ENCODE measurements at regions not wholly inside any gene's neighbourhood (a gene's known extent, or its start where the extent isn't known, plus 50 kb on each side); places are given as distances from the start of the nearest gene placed in this dataset.

DNA sequence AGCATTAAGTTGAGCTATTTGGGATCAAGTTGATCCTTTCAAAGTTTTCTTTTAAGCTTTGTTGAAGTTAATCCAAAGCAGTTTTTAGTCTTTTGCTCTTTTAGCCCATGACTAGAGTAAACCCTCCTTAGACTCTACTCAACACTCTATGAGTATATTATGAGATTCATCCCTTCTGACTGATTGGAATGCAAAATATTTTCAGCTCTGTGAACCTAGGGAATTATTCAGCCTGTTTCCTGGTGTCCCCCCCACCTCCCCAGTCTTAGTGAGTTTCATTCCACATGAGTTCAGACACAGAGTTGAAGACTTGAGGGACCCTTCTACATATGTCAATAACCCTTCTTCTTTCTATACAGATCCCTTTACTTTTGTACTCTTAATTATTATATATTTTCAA is 413.7 kb downstream of the RFPL4B start:
- TF ChIP-seq, protein P1, sequence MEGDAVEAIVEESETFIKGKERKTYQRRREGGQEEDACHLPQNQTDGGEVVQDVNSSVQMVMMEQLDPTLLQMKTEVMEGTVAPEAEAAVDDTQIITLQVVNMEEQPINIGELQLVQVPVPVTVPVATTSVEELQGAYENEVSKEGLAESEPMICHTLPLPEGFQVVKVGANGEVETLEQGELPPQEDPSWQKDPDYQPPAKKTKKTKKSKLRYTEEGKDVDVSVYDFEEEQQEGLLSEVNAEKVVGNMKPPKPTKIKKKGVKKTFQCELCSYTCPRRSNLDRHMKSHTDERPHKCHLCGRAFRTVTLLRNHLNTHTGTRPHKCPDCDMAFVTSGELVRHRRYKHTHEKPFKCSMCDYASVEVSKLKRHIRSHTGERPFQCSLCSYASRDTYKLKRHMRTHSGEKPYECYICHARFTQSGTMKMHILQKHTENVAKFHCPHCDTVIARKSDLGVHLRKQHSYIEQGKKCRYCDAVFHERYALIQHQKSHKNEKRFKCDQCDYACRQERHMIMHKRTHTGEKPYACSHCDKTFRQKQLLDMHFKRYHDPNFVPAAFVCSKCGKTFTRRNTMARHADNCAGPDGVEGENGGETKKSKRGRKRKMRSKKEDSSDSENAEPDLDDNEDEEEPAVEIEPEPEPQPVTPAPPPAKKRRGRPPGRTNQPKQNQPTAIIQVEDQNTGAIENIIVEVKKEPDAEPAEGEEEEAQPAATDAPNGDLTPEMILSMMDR (conservative IDR thresholded peaks at IDR 0.05): no peak
- no peak for TF ChIP-seq ZFX (IDR thresholded peaks at IDR 0.05)

Data from C4-2B (cell line).